WERI-Rb-1 (cell line): ENCODE measurements at regions not wholly inside any gene's neighbourhood (a gene's known extent, or its start where the extent isn't known, plus 50 kb on each side); places are given as distances from the start of the nearest gene placed in this dataset.

Experiments
- DNase-seq: peaks from one replicate; pipeline ENCODE4 v3.0.0-alpha.2; 2020
- H3K27ac ChIP-seq: fragments of 250-450 bp; sonication (Bioruptor Pico); 2 replicates; pipeline ENCODE4 v1.5.1; 2020; ENCODE audit warnings: mild to moderate bottlenecking, moderate library complexity
- H3K27me3 ChIP-seq: fragments of 250-450 bp; sonication (Bioruptor Pico); 2 replicates; pipeline ENCODE4 v1.5.1; 2021; ENCODE audit warnings: mild to moderate bottlenecking, low read depth, moderate library complexity; ENCODE audit not compliant: insufficient read depth, severe bottlenecking
- H3K36me3 ChIP-seq: fragments of 250-450 bp; sonication (Bioruptor Pico); 2 replicates; pipeline ENCODE4 v1.5.1; 2020; ENCODE audit warnings: mild to moderate bottlenecking, moderate library complexity
- H3K4me3 ChIP-seq: 2 replicates; pipeline ENCODE4 v1.5.1; 2011; ENCODE audit warnings: low read depth, mild to moderate bottlenecking, control low read depth, low read length
- H3K9me3 ChIP-seq: fragments of 250-450 bp; sonication (Bioruptor Pico); 2 replicates; pipeline ENCODE4 v1.5.1; 2021; ENCODE audit warnings: mild to moderate bottlenecking, moderate library complexity; ENCODE audit not compliant: severe bottlenecking
- CTCF ChIP-seq: IDR thresholded peaks from 2 replicates; pipeline ENCODE4 v1.5.1; 2011; ENCODE audit warnings: low read depth, mild to moderate bottlenecking, control low read depth, inconsistent platforms, low read length

- Histone ChIP-seq H3K9me3 (no peaks in the 10 kb centered on the region), H3K27me3 (peaks cover 73% of the 10 kb centered on the region), H3K36me3 (no peaks in the 10 kb centered on the region), H3K27ac (no peak overlapping the region), H3K4me3 (no peak overlapping the region)
- no peak for DNase-seq
- TF ChIP-seq CTCF, result no peak
Observed at GRCh38 chrX:124238268-124238667, 94.2 kb upstream of the TEX13D start.

- DNase-seq, result no peak
- TF ChIP-seq CTCF, result no peak
- Histone ChIP-seq H3K9me3 (no peaks in the 10 kb centered on the region), H3K27me3 (peaks cover 69% of the 10 kb centered on the region), H3K4me3 (no peak overlapping the region), H3K27ac (no peak overlapping the region), H3K36me3 (no peaks in the 10 kb centered on the region)
Observed at GRCh38 chrX:124239324-124239723, 93.1 kb upstream of the TEX13D start.

GRCh38 chrX:124239911-124240310, 92.5 kb upstream of the TEX13D start:
- DNase-seq, result no peak
- TF ChIP-seq CTCF, result no peak
- Histone ChIP-seq H3K27ac (no peak overlapping the region), H3K9me3 (no peaks in the 10 kb centered on the region), H3K27me3 (peaks cover 68% of the 10 kb centered on the region), H3K36me3 (no peaks in the 10 kb centered on the region), H3K4me3 (no peak overlapping the region)

- no peaks in the 10 kb centered on the region for H3K9me3 ChIP-seq
Observed at GRCh38 chrX:124240422-124240821, 92.0 kb upstream of the TEX13D start.

GRCh38 chrX:124242131-124242530, 90.3 kb upstream of the TEX13D start:
- H3K27me3 ChIP-seq, result peaks cover 58% of the 10 kb centered on the region
- no peak overlapping the region for H3K27ac ChIP-seq
- TF ChIP-seq CTCF, result no peak
- no peaks in the 10 kb centered on the region for H3K36me3 ChIP-seq
- no peaks in the 10 kb centered on the region for H3K9me3 ChIP-seq
- DNase-seq, result no peak
- H3K4me3 ChIP-seq, result no peak overlapping the region

More at GRCh38 chrX:124240422-124240821, 92.0 kb upstream of the TEX13D start:
- no peak for TF ChIP-seq CTCF
- Histone ChIP-seq H3K27ac (no peak overlapping the region), H3K36me3 (no peaks in the 10 kb centered on the region), H3K27me3 (peaks cover 63% of the 10 kb centered on the region), H3K4me3 (no peak overlapping the region)
- DNase-seq, result no peak

- Histone ChIP-seq H3K9me3 (no peaks in the 10 kb centered on the region), H3K27me3 (peaks cover 30% of the 10 kb centered on the region), H3K4me3 (no peak overlapping the region), H3K27ac (no peak overlapping the region), H3K36me3 (no peaks in the 10 kb centered on the region)
- no peak for DNase-seq
- no peak for TF ChIP-seq CTCF
Observed at GRCh38 chrX:124249345-124249744, 83.1 kb upstream of the TEX13D start.
